Loucy (cell line): ENCODE measurements at regions not wholly inside any gene's neighbourhood (a gene's known extent, or its start where the extent isn't known, plus 50 kb on each side); places are given as distances from the start of the nearest gene placed in this dataset.
"Not testable (repeated sequence)": the region's sequence is repeated elsewhere in the genome, so short reads cannot be mapped to it uniquely, and the experiment has no call there.

Experiments used
- EZH2phosphoT487 ChIP-seq: fragments of 200-600 bp; IDR thresholded peaks from 2 replicates; pipeline ENCODE4 v1.6.1; 2018; ENCODE audit warnings: antibody characterized with exemption, mild to moderate bottlenecking, moderate library complexity, borderline replicate concordance
- TF ChIP-seq, protein P1 (sequence below): fragments of 200-600 bp; sonication (generic); conservative IDR thresholded peaks from 2 replicates; pipeline ENCODE4 v1.5.1; 2014; ENCODE audit warnings: mild to moderate bottlenecking, antibody characterized with exemption, low read length

DNA sequence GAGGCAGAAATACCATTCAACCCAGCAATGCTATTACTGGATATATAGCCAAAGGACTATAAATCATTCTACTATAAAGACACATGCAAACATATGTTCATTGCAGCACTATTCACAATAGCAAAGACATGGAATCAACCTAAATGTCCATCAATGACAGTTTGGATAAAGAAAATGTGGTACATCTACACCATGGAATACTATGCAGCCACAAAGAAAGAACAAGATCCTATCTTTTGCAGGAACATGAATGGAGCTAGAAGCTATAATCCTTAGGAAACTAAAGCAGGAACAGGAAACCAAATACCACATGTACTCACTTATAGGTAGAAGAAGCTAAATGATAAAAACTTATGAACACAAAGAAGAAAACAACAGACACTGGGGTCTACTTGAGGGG, 730.3 kb upstream of the ADGRB3 start:
- TF ChIP-seq, protein P1, sequence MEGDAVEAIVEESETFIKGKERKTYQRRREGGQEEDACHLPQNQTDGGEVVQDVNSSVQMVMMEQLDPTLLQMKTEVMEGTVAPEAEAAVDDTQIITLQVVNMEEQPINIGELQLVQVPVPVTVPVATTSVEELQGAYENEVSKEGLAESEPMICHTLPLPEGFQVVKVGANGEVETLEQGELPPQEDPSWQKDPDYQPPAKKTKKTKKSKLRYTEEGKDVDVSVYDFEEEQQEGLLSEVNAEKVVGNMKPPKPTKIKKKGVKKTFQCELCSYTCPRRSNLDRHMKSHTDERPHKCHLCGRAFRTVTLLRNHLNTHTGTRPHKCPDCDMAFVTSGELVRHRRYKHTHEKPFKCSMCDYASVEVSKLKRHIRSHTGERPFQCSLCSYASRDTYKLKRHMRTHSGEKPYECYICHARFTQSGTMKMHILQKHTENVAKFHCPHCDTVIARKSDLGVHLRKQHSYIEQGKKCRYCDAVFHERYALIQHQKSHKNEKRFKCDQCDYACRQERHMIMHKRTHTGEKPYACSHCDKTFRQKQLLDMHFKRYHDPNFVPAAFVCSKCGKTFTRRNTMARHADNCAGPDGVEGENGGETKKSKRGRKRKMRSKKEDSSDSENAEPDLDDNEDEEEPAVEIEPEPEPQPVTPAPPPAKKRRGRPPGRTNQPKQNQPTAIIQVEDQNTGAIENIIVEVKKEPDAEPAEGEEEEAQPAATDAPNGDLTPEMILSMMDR, result not testable (repeated sequence)
- not testable (repeated sequence) for TF ChIP-seq EZH2phosphoT487
